Type B pancreatic cell (in vitro differentiated cells): ENCODE measurements at regions not wholly inside any gene's neighbourhood (a gene's known extent, or its start where the extent isn't known, plus 50 kb on each side); places are given as distances from the start of the nearest gene placed in this dataset.

Experiments used
- DNase-seq: peaks from one replicate; pipeline ENCODE4 v3.0.0; 2021; ENCODE audit warnings: mixed read lengths; ENCODE audit not compliant: unreplicated experiment; ENCODE audit errors: extremely low spot score
- H3K27ac Mint-ChIP-seq: 2 replicates; pipeline ENCODE4 v1.8.0; 2021; ENCODE audit warnings: mild to moderate bottlenecking, mixed read lengths
- H3K27me3 Mint-ChIP-seq: 2 replicates; pipeline ENCODE4 v1.8.0; 2021; ENCODE audit warnings: mixed read lengths
- H3K36me3 Mint-ChIP-seq: 2 replicates; pipeline ENCODE4 v1.8.0; 2021; ENCODE audit warnings: mixed read lengths
- H3K4me1 Mint-ChIP-seq: one replicate; pipeline ENCODE4 v1.8.0; 2021; ENCODE audit warnings: mixed read lengths; ENCODE audit not compliant: unreplicated experiment
- H3K4me3 Mint-ChIP-seq: 2 replicates; pipeline ENCODE4 v1.8.0; 2021; ENCODE audit warnings: mild to moderate bottlenecking, mixed read lengths
- H3K9me3 Mint-ChIP-seq: 2 replicates; pipeline ENCODE4 v1.8.0; 2021; ENCODE audit warnings: mixed read lengths
- TF ChIP-seq, protein P1 (sequence below): fragments of 200-600 bp; sonication (generic); conservative IDR thresholded peaks from 2 replicates; pipeline ENCODE4 v1.5.0; 2021; ENCODE audit warnings: antibody characterized with exemption, mild to moderate bottlenecking

DNA sequence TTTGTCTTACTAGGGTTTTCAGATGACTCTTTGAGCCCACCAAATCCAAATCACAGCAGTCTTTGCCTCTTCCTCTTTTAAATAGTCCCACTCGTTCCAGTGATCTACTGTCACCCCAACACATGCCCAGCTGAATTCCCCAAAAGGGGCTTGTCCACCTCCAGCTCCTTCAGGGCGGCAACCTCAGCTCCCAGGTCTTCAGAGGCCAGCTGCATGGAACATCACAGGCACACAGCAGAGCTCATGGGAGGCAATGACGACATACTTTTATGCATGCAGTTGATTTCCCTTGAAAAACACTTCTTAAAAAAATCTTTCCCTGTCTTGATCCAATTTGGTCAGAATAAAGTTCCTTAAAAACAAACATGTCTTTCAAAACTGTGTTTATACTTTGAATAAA, 244.3 kb upstream of the NR2F2 start:
- Mint-ChIP-seq H3K4me1 (peaks cover 19% of the 10 kb centered on the region), H3K4me3 (no peak overlapping the region), H3K27ac (no peak overlapping the region), H3K9me3 (no peaks in the 10 kb centered on the region), H3K27me3 (no peaks in the 10 kb centered on the region), H3K36me3 (no peaks in the 10 kb centered on the region)
- TF ChIP-seq, protein P1, sequence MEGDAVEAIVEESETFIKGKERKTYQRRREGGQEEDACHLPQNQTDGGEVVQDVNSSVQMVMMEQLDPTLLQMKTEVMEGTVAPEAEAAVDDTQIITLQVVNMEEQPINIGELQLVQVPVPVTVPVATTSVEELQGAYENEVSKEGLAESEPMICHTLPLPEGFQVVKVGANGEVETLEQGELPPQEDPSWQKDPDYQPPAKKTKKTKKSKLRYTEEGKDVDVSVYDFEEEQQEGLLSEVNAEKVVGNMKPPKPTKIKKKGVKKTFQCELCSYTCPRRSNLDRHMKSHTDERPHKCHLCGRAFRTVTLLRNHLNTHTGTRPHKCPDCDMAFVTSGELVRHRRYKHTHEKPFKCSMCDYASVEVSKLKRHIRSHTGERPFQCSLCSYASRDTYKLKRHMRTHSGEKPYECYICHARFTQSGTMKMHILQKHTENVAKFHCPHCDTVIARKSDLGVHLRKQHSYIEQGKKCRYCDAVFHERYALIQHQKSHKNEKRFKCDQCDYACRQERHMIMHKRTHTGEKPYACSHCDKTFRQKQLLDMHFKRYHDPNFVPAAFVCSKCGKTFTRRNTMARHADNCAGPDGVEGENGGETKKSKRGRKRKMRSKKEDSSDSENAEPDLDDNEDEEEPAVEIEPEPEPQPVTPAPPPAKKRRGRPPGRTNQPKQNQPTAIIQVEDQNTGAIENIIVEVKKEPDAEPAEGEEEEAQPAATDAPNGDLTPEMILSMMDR = no peak
- DNase-seq = no peak

DNA sequence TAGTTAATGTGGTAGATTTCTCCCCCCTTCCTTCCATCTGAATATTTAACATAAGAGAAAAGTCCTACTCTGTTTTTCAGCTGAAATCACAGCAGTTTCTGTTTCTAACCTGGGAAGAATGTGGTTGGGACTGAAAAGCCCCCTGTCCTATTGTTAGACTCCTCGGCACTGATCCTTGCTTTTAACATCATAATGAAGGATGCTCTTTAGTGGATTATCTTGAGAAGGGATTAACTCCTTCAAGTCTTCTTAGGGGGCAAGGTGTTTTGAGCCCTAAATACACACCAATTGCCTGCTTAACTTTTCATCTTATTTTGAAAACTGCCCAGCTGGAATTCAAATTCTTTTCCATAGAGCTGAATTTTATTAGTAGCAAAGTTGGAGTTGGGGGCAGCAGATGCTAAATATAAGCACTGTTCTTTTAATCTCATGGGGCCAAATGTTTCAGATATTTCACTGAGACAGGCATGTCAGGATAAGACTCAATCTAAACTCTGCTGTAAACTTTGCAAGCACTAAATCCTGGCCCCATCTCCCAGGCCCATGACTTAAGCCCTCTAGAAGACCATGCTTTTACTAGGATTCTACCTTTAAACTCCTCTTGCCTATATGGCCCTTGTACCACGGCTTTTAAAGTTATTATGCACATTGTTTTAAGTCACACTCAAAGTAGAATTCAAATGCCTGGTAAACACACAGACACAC, 243.2 kb upstream of the NR2F2 start:
- DNase-seq = no peak
- Mint-ChIP-seq H3K27me3 (no peaks in the 10 kb centered on the region), H3K4me3 (no peak overlapping the region)

DNA sequence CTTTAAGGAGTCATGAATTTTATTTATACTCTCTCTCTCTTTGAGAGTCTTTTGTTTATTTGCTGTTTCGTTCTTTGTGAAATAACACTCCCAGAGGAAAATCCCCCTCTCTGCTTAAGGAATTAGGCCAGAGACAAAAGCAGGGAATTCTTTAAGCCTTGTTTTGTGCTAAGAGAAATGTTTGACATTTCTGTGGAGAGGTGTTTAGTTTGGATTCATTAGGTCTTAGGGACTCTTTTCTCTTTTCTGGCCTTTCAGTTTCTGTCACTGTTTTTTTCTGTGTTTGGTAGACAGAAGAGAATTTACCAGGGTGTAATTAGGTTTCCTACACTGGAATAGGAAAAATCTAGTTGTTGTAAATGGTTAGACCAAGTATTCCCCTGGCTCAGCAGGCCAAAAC, 241.8 kb upstream of the NR2F2 start:
- no peaks in the 10 kb centered on the region for H3K27me3 Mint-ChIP-seq
- no peak overlapping the region for H3K27ac Mint-ChIP-seq
- DNase-seq = no peak

More for the DNA sequence above, 243.2 kb upstream of the NR2F2 start:
- Mint-ChIP-seq H3K36me3 (no peaks in the 10 kb centered on the region), H3K27ac (no peak overlapping the region), H3K4me1 (peaks cover 19% of the 10 kb centered on the region), H3K9me3 (no peaks in the 10 kb centered on the region)
- TF ChIP-seq, protein P1 = no peak

DNA sequence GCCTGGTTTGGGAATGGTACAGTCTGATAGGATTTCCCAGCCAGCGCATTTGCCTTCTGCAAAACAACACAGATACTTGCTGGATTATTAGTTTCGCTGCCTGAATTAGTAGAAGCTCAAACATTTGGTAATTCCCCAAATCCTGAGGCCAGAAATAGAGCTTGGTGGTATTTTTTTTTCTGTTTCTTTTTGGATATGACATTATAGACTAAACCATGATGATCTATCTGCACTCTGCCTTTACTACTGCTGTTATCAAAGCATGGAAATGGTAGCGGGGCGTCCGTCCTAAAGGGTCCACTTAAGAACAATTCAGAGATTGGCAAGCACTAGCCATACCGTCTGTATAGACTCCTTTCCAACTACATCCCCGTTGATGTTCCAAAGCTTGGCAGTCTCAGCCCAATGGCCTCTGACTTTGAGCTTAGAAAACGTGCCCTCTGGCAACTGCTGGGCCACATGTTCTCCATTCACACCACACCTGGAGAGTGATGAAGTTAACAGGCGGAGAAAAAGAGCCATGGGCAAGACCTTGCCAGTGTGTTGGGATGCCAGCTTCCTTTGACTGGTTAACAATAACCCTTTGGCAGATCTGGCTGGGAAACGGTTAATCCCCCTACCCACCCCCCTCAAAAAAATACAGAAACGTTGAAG, 241.0 kb upstream of the NR2F2 start:
- Mint-ChIP-seq H3K4me3 (no peak overlapping the region), H3K27me3 (no peaks in the 10 kb centered on the region), H3K9me3 (peaks cover 5% of the 10 kb centered on the region), H3K36me3 (no peaks in the 10 kb centered on the region), H3K4me1 (peaks cover 23% of the 10 kb centered on the region), H3K27ac (no peak overlapping the region)
- TF ChIP-seq, protein P1 = no peak
- DNase-seq = no peak

More for the DNA sequence above, 241.8 kb upstream of the NR2F2 start:
- H3K4me3 Mint-ChIP-seq = no peak overlapping the region
- H3K9me3 Mint-ChIP-seq = peaks cover 5% of the 10 kb centered on the region
- peaks cover 23% of the 10 kb centered on the region for H3K4me1 Mint-ChIP-seq
- no peaks in the 10 kb centered on the region for H3K36me3 Mint-ChIP-seq
- TF ChIP-seq, protein P1 = no peak

DNA sequence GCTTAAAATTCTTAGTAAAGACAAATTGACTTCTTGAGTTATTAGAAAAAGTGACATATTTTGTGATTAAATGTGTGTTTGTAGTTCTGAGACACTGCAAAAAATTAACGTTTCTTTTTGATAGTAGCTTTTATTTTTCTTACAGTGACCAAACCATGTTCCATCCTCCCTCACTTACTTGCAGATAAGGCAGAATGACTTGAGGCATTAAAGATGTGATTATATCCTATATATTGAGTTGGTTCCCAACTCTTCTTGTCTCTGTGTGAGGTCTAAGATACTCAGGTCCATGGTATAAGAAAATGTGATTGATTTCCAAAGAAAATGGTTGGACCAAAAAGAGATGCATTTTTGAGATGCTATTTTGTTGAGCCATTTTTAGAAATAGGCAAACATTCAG, 238.3 kb upstream of the NR2F2 start:
- no peaks in the 10 kb centered on the region for H3K27me3 Mint-ChIP-seq
- H3K36me3 Mint-ChIP-seq = no peaks in the 10 kb centered on the region
- TF ChIP-seq, protein P1 = no peak
- no peak overlapping the region for H3K27ac Mint-ChIP-seq
- peaks cover 15% of the 10 kb centered on the region for H3K4me1 Mint-ChIP-seq
- no peak overlapping the region for H3K4me3 Mint-ChIP-seq
- peaks cover 5% of the 10 kb centered on the region for H3K9me3 Mint-ChIP-seq
- DNase-seq = no peak
